GM12892 (cell line): ENCODE measurements at regions not wholly inside any gene's neighbourhood (a gene's known extent, or its start where the extent isn't known, plus 50 kb on each side); places are given as distances from the start of the nearest gene placed in this dataset.

Experiments
- POLR2A ChIP-seq: IDR thresholded peaks from 2 replicates; pipeline ENCODE4 v1.6.1; 2011; ENCODE audit warnings: low read depth, low read length, control low read depth
- POLR2AphosphoS5 ChIP-seq: IDR thresholded peaks from 2 replicates; pipeline ENCODE4 v1.6.1; 2011; ENCODE audit warnings: low read depth, low read length, control low read depth

DNA sequence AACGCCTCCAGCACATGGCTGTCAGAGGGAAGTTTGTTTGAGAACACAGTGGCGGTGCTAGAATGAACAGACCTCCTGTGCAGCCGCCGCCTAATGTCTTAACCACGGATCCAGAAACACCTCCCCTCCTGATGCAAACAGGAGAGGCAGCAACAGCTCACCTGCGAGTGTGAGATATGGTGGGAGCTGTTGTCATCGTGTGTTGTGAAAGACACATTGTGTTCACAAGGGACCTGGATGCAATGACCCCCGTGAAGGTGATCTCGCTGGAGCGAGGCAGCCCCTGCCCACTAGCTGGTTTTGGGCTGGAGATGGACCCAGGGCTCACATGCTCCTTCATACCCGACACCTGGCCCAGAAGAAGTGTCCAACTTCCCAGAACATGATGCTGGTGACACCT, 315.3 kb upstream of the C1orf174 start:
- TF ChIP-seq POLR2A (no peak), POLR2AphosphoS5 (no peak)
